ENCODE measurements at regions not wholly inside any gene's neighbourhood (a gene's known extent, or its start where the extent isn't known, plus 50 kb on each side); places are given as distances from the start of the nearest gene placed in this dataset.

GRCh38 chr6:156191895-156192294 lies 585.3 kb upstream of the ARID1B start:
- TF ChIP-seq POLR2A (IDR thresholded peaks at IDR 0.05) (no peak), CTCF (IDR thresholded peaks at IDR 0.05) (no peak)

Data from prostate gland (tissue), 2 donors.